ENCODE measurements at regions not wholly inside any gene's neighbourhood (a gene's known extent, or its start where the extent isn't known, plus 50 kb on each side); places are given as distances from the start of the nearest gene placed in this dataset.

DNA sequence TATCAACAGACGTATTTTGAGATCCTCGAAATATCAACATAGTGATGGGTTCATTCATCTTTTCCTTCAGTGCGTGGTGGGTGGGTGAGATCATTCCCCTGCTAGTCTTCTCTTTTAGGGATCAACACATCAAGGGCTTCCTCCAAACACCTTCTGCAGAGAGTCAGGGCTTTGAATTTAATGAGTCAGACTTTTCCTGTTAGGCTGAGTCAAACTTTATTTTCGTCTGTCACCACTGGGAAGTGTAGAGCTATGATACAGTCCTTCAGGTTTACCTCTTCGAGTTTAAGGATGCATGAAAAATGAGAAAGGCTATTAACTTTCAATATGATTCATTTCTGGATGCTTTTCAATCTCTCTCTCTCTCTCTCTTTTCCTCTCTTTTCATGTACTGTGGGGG is 189.1 kb downstream of the BMP2 start:
- peak; percentile 35 for DNase-seq

DNA sequence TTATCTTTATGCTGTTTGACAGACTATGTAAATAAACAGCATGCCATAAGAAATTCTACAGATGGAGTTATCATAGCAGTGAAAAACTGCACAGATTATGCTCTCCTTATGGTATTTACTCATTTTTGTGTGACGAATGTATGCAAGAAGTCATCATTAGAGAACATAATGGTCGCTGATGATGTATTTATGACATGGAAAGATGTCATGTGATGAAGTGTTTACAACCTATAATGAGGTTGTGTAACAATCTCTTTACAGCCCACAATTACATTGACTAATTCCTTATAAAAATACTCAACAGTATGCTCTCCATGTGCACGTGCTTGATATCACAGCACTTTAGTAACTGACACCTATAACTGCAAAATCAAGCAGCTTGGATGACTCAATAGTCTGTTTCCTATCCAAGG is 192.4 kb downstream of the BMP2 start:
- no peak for DNase-seq

DNA sequence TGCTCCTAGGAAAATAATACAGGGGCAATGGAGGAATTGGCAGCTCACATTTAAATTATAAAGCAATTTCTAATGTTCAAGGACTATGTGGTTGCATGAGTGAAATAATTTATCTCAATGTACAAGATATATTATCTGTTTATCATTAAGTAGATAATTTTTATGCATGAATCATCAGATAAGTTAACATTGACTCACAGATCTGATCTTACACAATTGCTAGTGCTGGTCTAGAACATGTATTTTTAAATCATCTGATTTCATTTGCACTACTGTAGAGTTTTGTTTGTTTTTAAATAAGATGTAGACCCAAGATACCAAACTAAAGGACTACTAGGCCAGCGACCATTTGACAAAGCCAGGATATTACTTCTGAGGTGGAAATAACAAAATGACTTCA is 199.2 kb downstream of the BMP2 start:
- no peak for DNase-seq

DNA sequence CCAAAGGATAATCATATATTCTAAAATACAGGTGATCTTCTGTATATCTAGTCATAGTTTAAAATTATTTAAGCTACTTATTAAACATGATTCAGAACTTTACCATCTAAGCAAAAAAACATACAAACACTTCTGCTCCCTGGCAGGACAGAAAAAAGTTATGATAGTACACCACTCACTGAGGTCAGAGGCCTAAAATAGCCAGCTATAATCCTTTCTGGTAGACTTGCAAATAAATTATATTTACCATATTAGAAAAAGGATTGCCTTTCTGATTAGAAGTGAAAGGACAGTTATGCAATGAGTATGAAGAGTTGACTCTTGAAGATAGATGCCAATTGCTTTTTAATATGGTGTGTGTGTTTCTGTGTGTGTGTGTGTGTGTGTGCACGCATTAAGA is 207.4 kb downstream of the BMP2 start:
- no peak for DNase-seq

DNA sequence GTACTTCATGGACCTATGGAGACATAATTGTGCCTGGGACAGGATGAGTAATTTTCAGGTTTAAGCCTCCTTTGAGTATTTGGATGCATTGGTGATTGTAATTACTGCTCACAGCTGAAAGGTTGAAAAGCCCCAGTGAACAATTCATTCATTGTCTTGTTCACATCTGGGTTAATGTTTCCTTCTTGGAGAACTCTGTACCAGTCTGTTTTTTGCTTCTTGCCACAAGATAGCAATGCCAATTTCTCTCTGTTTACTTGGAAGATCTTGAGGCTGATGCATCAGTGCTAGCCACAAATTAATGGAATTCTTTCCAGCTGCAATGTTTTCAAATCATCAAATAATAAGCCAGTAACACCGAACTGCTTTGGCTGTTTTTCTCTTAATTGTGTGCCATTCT is 207.8 kb downstream of the BMP2 start:
- no peak for DNase-seq

DNA sequence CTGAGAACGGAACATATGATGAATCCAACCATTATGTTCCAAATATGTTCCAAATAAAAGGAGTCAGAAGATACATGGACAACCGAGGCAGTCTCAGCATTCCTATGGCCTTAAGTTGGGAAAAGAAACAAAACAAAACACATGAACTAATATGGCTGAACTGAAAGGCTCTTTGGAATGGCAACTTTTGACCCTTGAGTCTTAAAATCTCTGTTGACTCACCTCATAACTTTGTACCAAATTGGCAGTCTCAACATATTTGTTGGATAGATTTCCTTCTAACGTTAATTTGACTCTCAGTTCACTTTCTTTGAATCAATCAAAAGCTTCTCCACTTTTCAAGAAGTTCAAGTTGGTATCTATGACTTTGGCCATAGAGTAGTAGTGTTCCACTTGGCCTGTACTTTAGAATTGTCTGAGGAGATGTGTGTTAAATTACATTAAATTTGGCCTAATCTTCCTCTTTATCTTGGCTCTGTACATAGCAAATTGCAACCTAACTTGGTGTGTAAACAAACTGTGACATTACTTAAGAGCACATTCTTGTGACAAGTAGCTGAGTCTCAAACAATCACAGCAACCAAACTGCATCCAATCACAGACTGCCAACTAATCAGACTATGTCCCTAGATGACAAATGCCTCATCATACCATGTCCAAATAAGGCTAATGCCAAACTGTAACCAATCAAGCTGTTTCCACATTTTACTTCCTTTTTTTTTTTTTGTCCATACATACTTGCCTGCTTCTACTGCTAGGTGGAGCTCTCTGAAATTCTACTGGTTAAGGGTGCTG is 208.8 kb downstream of the BMP2 start:
- peak; percentile 37 for DNase-seq

DNA sequence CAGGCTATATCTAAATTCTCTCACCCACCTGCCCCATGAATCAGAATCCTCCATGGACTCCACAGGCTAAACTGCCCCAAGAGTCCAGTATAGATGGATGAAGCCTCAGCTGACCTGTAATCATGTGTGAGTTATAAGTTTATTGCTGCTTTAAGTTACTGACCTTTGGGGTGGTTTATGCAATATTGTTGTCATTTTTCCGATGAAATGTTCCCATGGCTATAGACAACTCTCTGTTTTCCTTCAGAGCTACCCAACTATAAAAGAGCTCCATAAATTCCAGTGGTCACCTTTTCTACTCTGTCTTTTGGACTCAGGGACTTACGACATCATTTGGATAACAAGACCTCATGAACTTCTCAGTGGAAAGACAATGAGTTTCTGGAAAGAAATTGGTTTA is 212.1 kb downstream of the BMP2 start:
- DNase-seq, result no peak

DNA sequence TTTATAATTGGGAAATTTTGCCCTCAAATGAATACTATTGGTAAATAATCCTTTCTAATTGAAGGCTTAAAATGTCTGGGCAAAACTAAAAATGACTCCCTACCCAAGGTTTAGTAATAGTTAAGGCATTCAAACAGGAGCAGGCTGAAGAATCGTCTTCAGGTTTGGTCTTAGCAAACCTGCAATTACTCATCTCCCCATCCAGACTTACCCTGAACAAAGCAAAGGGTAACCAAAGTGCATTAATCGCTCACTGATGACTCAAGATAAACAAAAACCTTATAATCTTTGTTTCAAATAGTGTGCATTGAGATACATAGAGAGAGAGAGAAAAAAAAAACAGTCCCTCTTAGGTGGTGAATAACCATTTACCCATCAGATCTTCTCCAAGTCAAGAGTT is 225.5 kb downstream of the BMP2 start:
- peak; percentile 76 for DNase-seq

DNA sequence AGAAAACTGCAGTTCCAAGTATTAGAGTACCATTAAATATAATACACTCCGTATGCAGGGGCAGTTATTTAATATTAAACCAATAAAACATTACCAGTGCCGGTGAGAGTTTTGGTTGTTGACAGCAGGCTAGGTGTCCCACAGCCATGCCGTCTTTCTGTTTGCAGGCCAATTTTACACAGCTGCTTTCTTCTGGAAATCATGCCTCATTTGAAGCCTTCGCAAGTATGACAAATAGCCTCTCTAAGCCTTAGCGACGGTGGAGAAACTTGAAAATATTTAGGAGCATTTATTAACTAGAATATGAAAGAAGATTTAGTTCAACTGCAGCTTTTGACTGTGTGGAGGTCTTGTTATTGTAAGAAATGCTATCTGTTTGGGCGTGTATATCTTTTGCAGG is 226.0 kb downstream of the BMP2 start:
- no peak for DNase-seq

DNA sequence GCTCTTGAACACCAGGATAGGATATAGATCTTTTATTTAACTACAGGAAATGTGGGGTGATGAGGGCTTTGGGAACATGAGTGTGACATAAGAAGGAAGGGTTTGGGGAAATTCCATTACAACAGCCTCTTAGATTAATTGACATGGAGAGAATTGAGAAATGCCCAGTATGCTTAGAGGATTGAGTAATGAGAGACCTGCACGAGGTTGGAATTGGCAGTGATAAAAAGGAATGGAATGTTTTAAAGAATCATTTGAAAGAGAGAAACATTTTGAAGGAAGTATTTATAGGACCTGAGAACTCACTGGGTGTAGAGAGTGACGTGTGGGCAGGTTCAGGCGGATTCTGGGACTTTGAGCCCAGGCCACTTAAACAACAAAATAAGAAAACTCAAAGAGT is 227.0 kb downstream of the BMP2 start:
- no peak for DNase-seq

DNA sequence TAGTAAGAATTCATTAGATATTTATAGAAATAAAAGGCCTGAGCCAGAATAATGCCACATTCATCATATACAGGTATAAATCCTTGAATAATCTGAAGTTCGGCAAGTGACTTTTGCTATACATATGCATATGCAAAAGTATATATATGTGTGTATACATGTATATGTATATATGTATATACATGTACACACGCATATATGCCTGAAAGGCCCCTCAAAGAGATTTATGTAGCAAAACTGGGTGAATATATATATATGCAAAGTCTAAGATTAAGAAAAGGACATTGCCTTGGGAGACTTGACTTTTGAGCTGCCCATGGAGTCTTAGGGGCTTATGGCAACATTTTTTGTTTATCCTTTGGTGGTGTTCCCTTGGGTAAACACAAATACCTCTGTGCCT is 231.4 kb downstream of the BMP2 start:
- no peak for DNase-seq

DNA sequence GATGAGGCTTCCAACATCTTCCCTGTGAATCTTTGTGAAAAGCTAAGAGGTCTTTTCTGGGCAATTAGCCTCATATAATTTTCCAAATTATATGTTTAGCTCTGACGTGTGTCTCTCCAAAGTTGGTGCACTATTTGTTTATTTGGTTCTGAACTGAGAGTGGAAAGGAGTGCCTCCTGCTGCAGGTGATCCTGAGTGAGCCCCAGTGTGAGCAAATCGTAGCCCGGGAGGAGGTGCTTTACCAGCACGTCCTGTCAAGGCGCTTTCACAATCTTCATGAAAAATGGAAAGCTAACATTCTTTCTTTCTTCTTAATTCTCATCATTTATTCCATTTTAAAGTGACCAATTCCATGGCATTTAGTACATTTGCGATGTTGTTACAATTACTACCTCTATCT is 231.9 kb downstream of the BMP2 start:
- DNase-seq, result no peak

DNA sequence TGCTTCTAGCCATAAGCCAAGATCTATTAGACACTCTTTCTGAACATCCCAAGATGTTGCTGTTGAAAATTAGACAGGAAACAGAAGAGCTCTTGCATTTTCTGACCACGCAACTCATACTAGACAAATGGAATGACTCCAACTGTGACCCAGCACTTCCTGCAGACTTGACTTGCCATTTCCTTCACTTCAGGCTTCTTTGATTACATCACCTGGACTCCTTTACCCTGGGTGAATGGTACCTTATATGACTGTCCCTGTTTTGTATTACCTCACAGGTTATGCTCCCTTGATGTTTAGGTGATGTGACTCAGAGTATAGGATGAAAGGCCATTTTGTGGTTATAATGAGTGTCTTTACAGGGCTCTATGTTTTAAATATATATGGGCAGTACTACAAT is 236.1 kb downstream of the BMP2 start:
- DNase-seq, result peak; percentile 34

DNA sequence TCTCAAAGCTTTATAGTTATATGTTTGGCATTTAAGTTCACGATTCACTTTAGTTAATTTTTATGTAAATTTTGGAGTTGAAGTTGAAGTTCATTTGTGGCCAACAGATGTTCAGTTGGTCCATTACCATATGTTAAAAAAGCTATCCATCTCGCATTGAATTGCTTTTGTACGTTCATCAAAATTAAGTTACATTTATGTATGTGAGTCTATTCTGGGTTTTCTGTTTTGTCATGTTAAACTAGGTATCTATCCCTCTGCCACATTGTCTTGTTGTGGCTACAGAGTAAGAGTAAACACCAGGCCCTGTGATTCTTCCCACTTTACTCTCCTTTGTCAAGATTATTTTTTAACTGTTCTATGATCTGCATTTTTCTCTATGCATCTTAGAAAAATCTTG is 237.3 kb downstream of the BMP2 start:
- DNase-seq, result no peak

DNA sequence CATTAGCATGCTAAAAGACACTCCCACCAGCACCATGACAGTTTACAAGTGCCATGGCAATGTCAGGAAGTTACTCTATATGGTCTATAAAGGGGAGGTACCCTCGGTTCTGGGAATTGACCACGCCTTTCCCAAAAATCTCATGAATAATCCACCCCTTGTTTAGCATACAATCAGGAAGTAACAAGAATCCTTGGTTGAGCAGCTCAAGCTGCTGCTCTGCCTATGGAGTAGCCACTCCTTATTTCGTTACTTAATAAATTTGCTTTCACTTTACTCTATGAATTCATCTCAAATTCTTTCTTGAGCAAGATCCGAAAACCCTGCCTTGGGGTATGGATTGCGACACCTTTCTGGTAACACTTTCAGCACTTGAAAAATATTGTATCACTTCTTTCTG is 243.0 kb downstream of the BMP2 start:
- no peak for DNase-seq

DNA sequence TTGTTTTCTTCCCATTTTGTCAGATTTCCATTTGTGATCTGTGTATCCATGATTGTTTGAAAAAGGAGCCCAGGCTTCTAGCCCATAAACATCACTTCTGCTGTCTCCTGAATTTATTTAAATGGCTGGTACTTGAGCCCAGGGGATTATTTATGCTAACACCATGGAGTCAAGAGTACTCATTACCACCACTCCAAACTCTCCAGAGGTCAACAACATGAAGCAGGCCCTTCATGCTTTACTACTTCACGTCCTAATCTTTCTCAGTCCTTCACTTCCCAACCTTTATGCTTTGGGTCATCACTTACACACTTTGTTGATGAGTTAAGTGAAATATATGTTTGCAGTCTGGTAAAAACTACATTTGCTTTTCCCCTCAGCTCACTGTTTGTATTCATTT is 247.8 kb downstream of the BMP2 start:
- peak; percentile 95 for DNase-seq

DNA sequence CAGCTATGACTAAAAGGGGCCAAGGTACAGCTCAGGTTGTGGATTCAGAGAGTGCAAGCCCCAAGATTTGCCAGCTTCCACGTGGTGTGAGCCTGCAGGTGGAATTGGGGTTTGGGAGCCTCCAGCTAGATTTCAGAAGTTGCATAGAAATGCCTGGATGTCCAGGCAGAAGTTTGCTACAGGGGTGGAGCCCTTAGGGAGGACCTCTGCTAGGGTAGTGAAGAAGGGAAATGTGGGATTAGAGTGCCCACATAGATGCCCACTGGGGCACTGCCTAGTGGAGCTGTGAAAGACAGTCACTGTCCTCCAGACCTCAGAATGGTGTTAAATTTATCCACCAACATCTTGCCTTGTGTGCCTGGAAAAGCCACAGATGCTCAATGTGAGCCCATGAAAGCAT is 255.1 kb downstream of the BMP2 start:
- peak; percentile 38 for DNase-seq

DNA sequence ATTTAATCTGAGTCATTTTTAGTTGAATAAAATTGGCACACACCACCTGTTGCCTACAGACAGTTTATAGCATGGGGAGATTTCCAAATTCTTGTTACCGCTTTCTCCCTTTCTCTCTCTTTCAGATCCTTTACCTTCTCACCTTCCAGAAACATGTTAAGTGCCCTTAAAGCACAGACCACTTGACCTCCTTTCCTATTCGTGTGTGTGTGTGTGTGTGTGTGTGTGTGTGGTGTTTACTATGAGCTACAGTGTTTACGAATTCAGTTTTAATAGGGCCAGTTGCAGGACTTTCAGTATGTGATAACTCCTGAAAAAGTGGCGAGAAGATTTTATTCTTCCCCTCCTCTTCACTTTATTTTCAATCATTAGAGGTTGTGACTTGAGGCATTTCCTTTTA is 258.1 kb downstream of the BMP2 start:
- DNase-seq, result peak; percentile 54

DNA sequence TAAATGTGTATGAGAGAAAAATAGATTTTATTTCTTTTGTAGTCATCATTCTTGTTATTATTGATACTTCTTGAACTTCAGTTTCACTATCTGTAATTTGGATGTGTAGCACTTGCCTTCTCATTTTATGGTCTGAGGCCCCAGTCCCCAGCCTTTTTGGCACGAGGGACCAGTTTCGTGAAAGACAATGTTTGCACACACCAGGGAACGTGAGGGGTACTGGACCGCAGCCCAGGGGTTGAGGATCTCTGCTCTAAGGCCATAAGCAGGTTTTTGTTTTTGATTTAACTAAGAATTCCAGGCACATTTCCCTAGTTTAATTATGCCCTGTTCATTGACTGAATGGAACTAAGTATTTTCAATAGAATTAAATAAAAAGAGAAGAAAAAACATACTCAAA is 261.5 kb downstream of the BMP2 start:
- no peak for DNase-seq

DNA sequence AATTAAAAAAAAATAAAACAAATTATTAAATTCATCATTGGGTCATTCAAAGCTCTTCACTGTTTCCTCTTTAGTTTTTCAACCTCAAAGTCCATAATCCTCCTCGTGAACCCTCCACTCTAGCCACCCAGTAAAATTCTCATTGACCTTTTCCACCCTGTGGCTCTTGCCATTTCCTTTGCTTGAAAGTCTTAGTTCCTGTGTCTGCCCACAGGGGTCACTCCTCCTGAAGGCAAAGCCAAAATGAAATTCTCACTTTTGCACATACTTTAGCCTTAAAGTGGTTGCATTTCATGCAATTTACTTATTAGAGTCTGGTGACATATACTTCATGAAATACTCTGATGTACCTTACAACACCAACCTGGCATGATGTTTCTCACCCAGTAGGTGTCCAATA is 263.7 kb downstream of the BMP2 start:
- peak; percentile 45 for DNase-seq

DNA sequence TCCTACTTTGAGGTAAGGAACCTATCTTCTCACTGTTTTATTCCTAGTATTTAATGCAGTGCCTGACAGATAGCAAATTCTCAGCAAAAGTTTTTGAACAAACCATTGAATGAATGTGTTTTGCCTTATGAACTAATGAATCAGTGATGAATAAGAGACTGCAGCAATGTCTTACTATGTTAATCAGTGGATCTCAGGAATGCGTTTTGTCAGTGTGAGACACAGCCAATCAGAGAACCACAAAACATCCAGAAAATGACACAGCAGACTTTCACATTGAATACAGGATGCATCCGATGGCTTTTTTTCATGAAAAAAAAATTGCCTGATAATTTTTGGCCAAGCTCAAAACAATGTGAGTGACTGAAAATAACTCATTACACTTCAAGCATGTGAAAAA is 270.5 kb downstream of the BMP2 start:
- DNase-seq, result no peak

DNA sequence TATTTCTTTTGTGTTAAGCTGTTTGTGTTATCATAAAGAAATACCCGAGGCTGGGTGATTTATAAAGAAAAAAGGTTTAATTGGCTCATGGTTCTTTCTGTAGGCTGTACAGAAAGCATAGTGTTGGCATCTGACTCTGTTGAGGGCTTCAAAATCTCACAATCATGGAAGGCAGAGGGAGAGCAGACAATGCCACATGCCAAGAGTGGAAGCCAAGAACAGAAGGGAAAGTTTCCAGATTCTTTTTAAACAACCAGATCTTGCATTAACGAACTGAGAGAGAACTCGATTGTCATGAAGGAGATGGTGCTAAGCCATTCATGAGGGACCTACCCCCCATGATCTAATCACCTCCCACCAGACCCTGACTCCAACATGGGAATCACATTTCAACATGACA is 290.1 kb downstream of the BMP2 start:
- DNase-seq, result no peak

DNA sequence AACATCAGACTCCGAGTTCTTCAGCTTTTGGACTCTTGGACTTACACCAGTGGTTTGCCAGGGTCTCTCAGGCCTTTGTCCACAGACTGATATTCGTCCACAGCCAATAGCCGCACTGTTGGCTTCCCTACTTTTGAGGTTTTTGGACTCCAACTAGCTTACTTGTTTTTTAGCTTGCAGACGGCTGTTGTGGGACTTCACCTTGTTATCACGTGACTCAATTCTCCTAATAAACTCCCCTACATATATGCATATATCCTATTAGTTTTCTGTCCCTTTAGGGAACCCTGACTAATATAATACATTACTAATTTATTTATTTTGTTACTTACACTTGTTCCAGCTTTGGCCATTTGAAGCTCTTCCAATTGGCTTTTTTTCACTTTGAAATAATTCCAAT is 311.3 kb downstream of the BMP2 start:
- no peak for DNase-seq

DNA sequence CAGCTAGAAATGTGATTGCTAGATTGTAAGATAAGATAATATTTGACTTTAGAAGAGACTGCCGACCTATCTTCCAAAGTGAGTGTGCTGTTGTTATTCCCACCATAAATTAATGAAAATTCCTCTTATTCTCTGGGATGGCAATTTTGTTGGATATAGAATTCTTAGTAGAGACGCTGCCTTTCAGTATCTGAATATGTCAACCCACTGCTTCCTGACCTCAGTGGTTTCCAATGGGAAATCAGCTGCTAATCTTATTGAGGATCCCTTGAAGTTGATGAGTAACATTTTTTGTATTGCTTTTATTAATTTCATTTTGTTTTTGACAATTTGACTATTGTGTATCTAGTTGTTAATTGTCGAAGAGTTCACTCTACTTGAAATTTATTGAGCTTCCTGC is 313.0 kb downstream of the BMP2 start:
- no peak for DNase-seq

DNA sequence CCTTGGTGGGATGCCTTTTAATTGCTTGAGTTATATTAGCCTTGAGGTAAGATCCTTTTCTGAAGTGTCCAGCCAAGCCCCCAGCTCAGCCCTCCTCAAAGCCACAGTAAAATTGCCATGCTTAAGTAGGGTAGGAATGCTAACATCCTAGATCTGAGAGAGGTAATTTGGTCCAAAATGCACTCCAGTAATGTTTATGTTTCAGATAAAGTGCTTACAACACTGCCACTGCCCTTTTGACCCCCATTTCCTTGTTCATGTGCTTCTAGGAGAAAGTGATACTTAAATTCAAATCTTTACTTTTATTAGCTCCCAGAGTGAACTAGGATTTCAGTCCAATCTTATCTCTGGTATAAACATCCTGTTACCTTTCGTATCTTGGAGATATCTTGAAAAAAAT is 318.0 kb downstream of the BMP2 start:
- peak; percentile 5 for DNase-seq

DNA sequence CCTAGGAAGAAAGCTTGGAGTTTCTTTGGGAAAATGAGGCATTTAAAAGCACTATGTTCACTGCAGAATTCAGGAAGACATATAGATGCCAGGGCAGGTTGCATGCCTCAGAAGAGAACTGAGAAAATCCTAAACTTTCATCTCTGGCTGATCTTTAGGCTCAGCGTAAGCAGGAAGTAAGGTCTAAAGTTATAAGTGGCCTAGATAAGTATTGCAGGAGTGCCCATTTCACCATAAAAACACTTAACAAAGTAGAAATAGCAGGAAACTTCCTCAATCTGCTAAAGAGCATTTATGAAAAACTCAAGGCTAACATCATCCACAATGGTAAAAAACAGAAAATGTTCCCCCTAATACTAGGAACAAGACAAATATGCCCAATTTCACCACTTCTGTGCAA is 320.3 kb downstream of the BMP2 start:
- DNase-seq, result peak; percentile 12
